ENCODE measurements at regions not wholly inside any gene's neighbourhood (a gene's known extent, or its start where the extent isn't known, plus 50 kb on each side); places are given as distances from the start of the nearest gene placed in this dataset.

DNA sequence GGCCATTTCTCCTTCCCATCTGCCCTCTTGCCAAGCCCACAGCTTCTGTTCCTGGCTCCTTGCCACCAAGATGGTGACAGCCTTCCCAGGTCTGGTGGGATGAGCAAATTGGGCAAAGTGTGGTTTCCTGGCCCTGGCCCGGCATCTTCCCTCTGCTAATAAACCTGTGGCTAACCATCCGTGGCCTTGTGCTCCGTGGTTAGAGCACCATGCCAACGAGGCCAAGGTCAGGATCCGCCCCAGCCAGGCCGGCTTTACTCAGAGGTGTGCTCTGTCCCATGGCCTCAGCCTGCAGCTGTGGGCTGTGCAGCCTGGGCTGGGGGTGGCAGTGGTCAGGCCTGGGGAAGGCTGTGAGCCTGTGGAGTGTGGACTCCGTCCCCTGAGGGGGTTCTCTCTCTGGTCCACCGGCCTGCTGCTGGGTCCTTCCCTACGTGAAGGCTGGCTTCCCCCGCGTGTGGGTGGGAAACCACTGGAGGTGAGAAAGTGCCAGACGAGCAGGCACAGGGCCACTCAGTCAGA lies 117.4 kb downstream of the VEGFA start:
- no peak overlapping the region for H3K4me3 Mint-ChIP-seq
- H3K27ac Mint-ChIP-seq = no peak overlapping the region; a peak in 1 of 7 replicates
- Histone ChIP-seq H4K8ac (replicated peaks; ENCODE audit: insufficient read length, low read depth, low read length) (no peak overlapping the region), H3K9ac (ENCODE audit: extremely low read depth, insufficient read length, low read length) (no peak overlapping the region), H4K91ac (ENCODE audit: insufficient read length, low read depth, low read length) (no peak overlapping the region), H3K27ac (ENCODE audit: insufficient read length, low read depth, low read length) (no peak overlapping the region), H3K14ac (ENCODE audit: insufficient read depth, low read length) (no peak overlapping the region), H2BK20ac (ENCODE audit: low read depth, low read length, poor library complexity, severe bottlenecking) (no peak overlapping the region), H3K27me3 (ENCODE audit: insufficient read depth, low read length) (no peaks in the 10 kb centered on the region), H2BK5ac (ENCODE audit: insufficient read length, low read length) (no peak overlapping the region), H3K4ac (ENCODE audit: low read depth, low read length) (no peak overlapping the region), H2AK5ac (ENCODE audit: insufficient read length, low read length) (no peak overlapping the region), H3K18ac (ENCODE audit: insufficient read length, low read depth, low read length) (no peak overlapping the region), H3K23ac (ENCODE audit: insufficient read length, low read depth, low read length) (no peak overlapping the region), H3K4me1 (ENCODE audit: insufficient read depth, low read length) (peaks cover 1% of the 10 kb centered on the region; the same call in 1 of the 2 replicates), H3K56ac (ENCODE audit: insufficient read length, low read depth, low read length) (no peak overlapping the region), H3T11ph (ENCODE audit: low read length) (no peak overlapping the region), H3K79me1 (ENCODE audit: insufficient read depth, low read depth, low read length, poor library complexity, severe bottlenecking) (no peaks in the 10 kb centered on the region), H2BK120ac (ENCODE audit: low read depth, low read length, poor library complexity, severe bottlenecking) (no peak overlapping the region), H2AFZ (ENCODE audit: low read length) (no peak overlapping the region), H3K23me2 (ENCODE audit: insufficient read length, low read depth, low read length, poor library complexity, severe bottlenecking) (peaks cover 8% of the 10 kb centered on the region), H2BK15ac (ENCODE audit: low read depth, low read length) (no peak overlapping the region), H3K9me3 (ENCODE audit: control insufficient read depth, low read depth, low read length) (no peaks in the 10 kb centered on the region), H3K4me2 (ENCODE audit: insufficient read depth, insufficient read length, low read length) (no peak overlapping the region), H2BK12ac (ENCODE audit: insufficient read length, low read depth, low read length) (no peak overlapping the region), H4K20me1 (ENCODE audit: control insufficient read depth, insufficient read depth, insufficient read length) (no peaks in the 10 kb centered on the region), H3K79me2 (ENCODE audit: insufficient read depth, low read length) (no peaks in the 10 kb centered on the region), H4K5ac (ENCODE audit: insufficient read length, low read depth, low read length) (no peak overlapping the region)
- H3K4me1 Mint-ChIP-seq = peaks cover 17 to 26% of the 10 kb centered on the region in 2 experiments
- WGBS (ENCODE audit: extremely low coverage, insufficient read length, low lambda C conversion rate) = no CpG with 5 or more reads among the region's 12 CpGs
- TF ChIP-seq, protein P1, sequence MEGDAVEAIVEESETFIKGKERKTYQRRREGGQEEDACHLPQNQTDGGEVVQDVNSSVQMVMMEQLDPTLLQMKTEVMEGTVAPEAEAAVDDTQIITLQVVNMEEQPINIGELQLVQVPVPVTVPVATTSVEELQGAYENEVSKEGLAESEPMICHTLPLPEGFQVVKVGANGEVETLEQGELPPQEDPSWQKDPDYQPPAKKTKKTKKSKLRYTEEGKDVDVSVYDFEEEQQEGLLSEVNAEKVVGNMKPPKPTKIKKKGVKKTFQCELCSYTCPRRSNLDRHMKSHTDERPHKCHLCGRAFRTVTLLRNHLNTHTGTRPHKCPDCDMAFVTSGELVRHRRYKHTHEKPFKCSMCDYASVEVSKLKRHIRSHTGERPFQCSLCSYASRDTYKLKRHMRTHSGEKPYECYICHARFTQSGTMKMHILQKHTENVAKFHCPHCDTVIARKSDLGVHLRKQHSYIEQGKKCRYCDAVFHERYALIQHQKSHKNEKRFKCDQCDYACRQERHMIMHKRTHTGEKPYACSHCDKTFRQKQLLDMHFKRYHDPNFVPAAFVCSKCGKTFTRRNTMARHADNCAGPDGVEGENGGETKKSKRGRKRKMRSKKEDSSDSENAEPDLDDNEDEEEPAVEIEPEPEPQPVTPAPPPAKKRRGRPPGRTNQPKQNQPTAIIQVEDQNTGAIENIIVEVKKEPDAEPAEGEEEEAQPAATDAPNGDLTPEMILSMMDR (conservative IDR thresholded peaks at IDR 0.05) = no peak
- H3K9me3 Mint-ChIP-seq = peaks cover 0 to 2% of the 10 kb centered on the region in 2 experiments; a peak in 1 of 5 replicates
- H3K36me3 Mint-ChIP-seq (ENCODE audit: insufficient read depth in 1 of 3, low read depth in 3 of 3) = no peaks in the 10 kb centered on the region
- DNase-seq = no peak
- peaks cover 27% of the 10 kb centered on the region for H3K27me3 Mint-ChIP-seq (ENCODE audit: low read depth)
